Stimulated activated CD8-positive, alpha-beta memory T cell treated with anti-CD3 and anti-CD28 coated beads, Interleukin-4, amount 100 ng/mL, for 4 hours (primary cell): ENCODE measurements at regions not wholly inside any gene's neighbourhood (a gene's known extent, or its start where the extent isn't known, plus 50 kb on each side); places are given as distances from the start of the nearest gene placed in this dataset.

Experiments
- DNase-seq, 2 donors: peaks; one replicate each; pipeline ENCODE4 v3.0.0-alpha.2; 2020; ENCODE audit warnings: low read depth in 2 of 2, low spot score in 1 of 2

GRCh38 chr4:179919587-179919986 is 2323.6 kb upstream of the TENM3 start:
- no peak for DNase-seq

- DNase-seq: no peak
Measured at GRCh38 chr4:179927473-179927872, 2315.7 kb upstream of the TENM3 start.

GRCh38 chr4:179941911-179942310 is 2301.3 kb upstream of the TENM3 start:
- no peak for DNase-seq

- DNase-seq: no peak
Measured at GRCh38 chr4:179976777-179977176, 2266.4 kb upstream of the TENM3 start.

- no peak for DNase-seq
Measured at GRCh38 chr4:179977378-179977777, 2265.8 kb upstream of the TENM3 start.

GRCh38 chr4:179981161-179981560 is 2262.0 kb upstream of the TENM3 start:
- DNase-seq: no peak

- DNase-seq: no peak
Measured at GRCh38 chr4:179989975-179990374, 2253.2 kb upstream of the TENM3 start.

GRCh38 chr4:180009316-180009715 is 2233.9 kb upstream of the TENM3 start:
- no peak for DNase-seq

- DNase-seq: no peak
Measured at GRCh38 chr4:180028682-180029081, 2214.5 kb upstream of the TENM3 start.

- no peak for DNase-seq
Measured at GRCh38 chr4:180031330-180031729, 2211.9 kb upstream of the TENM3 start.

GRCh38 chr4:180041576-180041975 is 2201.6 kb upstream of the TENM3 start:
- DNase-seq: no peak

- DNase-seq: no peak
Measured at GRCh38 chr4:180052629-180053028, 2190.6 kb upstream of the TENM3 start.

- no peak for DNase-seq
Measured at GRCh38 chr4:180054291-180054690, 2188.9 kb upstream of the TENM3 start.

- DNase-seq: no peak
Measured at GRCh38 chr4:180057299-180057721, 2185.9 kb upstream of the TENM3 start.

GRCh38 chr4:180057891-180058671 is 2185.1 kb upstream of the TENM3 start:
- no peak for DNase-seq

GRCh38 chr4:180058691-180059215 is 2184.4 kb upstream of the TENM3 start:
- DNase-seq: no peak

GRCh38 chr4:180059216-180059881 is 2183.9 kb upstream of the TENM3 start:
- no peak for DNase-seq

- no peak for DNase-seq
Measured at GRCh38 chr4:180060159-180060889, 2182.9 kb upstream of the TENM3 start.

- no peak for DNase-seq
Measured at GRCh38 chr4:180081072-180081471, 2162.1 kb upstream of the TENM3 start.

GRCh38 chr4:180084561-180084960 is 2158.6 kb upstream of the TENM3 start:
- DNase-seq: no peak

GRCh38 chr4:180086480-180087190 is 2156.6 kb upstream of the TENM3 start:
- no peak for DNase-seq
